ENCODE measurements at regions not wholly inside any gene's neighbourhood (a gene's known extent, or its start where the extent isn't known, plus 50 kb on each side); places are given as distances from the start of the nearest gene placed in this dataset.

DNA sequence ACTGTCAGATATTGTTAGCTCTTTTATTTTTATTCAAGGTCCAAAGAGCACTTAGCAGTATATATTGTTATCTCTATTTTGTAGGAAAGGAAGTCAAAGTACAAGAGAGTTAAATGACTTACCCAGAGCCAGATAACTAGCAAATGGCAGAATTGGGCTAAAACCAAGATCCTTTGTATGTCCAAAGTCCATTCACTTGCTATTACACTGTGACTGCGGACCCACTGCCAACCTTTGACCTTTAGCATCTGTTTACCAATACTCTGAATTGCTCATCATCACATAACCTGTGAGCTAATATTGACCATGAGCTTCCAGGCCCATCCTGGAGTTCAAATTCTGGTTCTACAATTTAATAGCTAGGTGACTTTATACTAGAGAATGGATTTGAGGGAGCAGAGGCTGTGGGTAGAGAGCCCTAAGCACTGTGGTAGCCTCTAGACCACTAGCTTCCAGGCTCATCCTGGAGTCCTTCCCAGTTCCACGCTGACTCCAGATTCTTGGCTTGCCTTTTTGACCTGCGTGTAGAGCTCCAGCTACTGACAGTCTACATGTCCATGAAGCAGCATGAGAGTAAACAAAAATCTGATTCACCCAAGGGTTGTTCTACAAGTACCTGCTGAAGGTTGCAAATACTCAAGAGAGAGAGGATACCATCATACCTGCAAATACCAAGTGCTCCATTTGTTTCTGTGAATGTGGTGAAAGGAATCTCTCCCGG, 424.0 kb downstream of the SH3GL2 start:
- TF ChIP-seq, protein P1, sequence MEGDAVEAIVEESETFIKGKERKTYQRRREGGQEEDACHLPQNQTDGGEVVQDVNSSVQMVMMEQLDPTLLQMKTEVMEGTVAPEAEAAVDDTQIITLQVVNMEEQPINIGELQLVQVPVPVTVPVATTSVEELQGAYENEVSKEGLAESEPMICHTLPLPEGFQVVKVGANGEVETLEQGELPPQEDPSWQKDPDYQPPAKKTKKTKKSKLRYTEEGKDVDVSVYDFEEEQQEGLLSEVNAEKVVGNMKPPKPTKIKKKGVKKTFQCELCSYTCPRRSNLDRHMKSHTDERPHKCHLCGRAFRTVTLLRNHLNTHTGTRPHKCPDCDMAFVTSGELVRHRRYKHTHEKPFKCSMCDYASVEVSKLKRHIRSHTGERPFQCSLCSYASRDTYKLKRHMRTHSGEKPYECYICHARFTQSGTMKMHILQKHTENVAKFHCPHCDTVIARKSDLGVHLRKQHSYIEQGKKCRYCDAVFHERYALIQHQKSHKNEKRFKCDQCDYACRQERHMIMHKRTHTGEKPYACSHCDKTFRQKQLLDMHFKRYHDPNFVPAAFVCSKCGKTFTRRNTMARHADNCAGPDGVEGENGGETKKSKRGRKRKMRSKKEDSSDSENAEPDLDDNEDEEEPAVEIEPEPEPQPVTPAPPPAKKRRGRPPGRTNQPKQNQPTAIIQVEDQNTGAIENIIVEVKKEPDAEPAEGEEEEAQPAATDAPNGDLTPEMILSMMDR (conservative IDR thresholded peaks at IDR 0.05), result no peak
- Mint-ChIP-seq H3K9me3 (no peaks in the 10 kb centered on the region), H3K4me3 (no peak overlapping the region), H3K36me3 (ENCODE audit: insufficient read depth in 1 of 3, low read depth in 3 of 3) (no peaks in the 10 kb centered on the region), H3K27me3 (ENCODE audit: low read depth) (no peaks in the 10 kb centered on the region), H3K27ac (no peak overlapping the region), H3K4me1 (no peaks in the 10 kb centered on the region)
- Histone ChIP-seq H3K56ac (ENCODE audit: insufficient read length, low read depth, low read length) (no peak overlapping the region), H2BK5ac (ENCODE audit: insufficient read length, low read length) (no peak overlapping the region), H3K27ac (ENCODE audit: insufficient read length, low read depth, low read length) (no peak overlapping the region), H3K4ac (ENCODE audit: low read depth, low read length) (no peak overlapping the region), H2BK20ac (ENCODE audit: low read depth, low read length, poor library complexity, severe bottlenecking) (no peak overlapping the region), H4K5ac (ENCODE audit: insufficient read length, low read depth, low read length) (no peak overlapping the region), H3T11ph (ENCODE audit: low read length) (no peak overlapping the region), H2AFZ (ENCODE audit: low read length) (no peak overlapping the region), H4K8ac (replicated peaks; ENCODE audit: insufficient read length, low read depth, low read length) (no peak overlapping the region), H2BK15ac (ENCODE audit: low read depth, low read length) (no peak overlapping the region), H3K23ac (ENCODE audit: insufficient read length, low read depth, low read length) (no peak overlapping the region), H3K27me3 (ENCODE audit: insufficient read depth, low read length) (no peaks in the 10 kb centered on the region), H3K4me2 (ENCODE audit: insufficient read depth, insufficient read length, low read length) (no peak overlapping the region), H2AK5ac (ENCODE audit: insufficient read length, low read length) (no peak overlapping the region), H3K9ac (ENCODE audit: extremely low read depth, insufficient read length, low read length) (no peak overlapping the region), H4K20me1 (ENCODE audit: control insufficient read depth, insufficient read depth, insufficient read length) (no peaks in the 10 kb centered on the region), H3K18ac (ENCODE audit: insufficient read length, low read depth, low read length) (no peak overlapping the region), H3K14ac (ENCODE audit: insufficient read depth, low read length) (no peak overlapping the region), H2BK120ac (ENCODE audit: low read depth, low read length, poor library complexity, severe bottlenecking) (no peak overlapping the region), H3K79me2 (ENCODE audit: insufficient read depth, low read length) (no peaks in the 10 kb centered on the region), H2BK12ac (ENCODE audit: insufficient read length, low read depth, low read length) (no peak overlapping the region), H3K4me1 (ENCODE audit: insufficient read depth, low read length) (no peaks in the 10 kb centered on the region; the same call in 1 of the 2 replicates), H4K91ac (ENCODE audit: insufficient read length, low read depth, low read length) (no peak overlapping the region), H3K23me2 (ENCODE audit: insufficient read length, low read depth, low read length, poor library complexity, severe bottlenecking) (no peaks in the 10 kb centered on the region), H3K9me3 (ENCODE audit: control insufficient read depth, low read depth, low read length) (no peaks in the 10 kb centered on the region), H3K79me1 (ENCODE audit: insufficient read depth, low read depth, low read length, poor library complexity, severe bottlenecking) (no peaks in the 10 kb centered on the region)
- DNase-seq, result no peak
- WGBS (ENCODE audit: extremely low coverage, insufficient read length, low lambda C conversion rate), result no CpG with 5 or more reads among the region's 4 CpGs
